ENCODE measurements at regions not wholly inside any gene's neighbourhood (a gene's known extent, or its start where the extent isn't known, plus 50 kb on each side); places are given as distances from the start of the nearest gene placed in this dataset.
"Not testable (repeated sequence)": the region's sequence is repeated elsewhere in the genome, so short reads cannot be mapped to it uniquely, and the experiment has no call there.

GRCh38 chr16:17018585-17018939 is 452.2 kb downstream of the XYLT1 start:
- DNase-seq = no peak

DNA sequence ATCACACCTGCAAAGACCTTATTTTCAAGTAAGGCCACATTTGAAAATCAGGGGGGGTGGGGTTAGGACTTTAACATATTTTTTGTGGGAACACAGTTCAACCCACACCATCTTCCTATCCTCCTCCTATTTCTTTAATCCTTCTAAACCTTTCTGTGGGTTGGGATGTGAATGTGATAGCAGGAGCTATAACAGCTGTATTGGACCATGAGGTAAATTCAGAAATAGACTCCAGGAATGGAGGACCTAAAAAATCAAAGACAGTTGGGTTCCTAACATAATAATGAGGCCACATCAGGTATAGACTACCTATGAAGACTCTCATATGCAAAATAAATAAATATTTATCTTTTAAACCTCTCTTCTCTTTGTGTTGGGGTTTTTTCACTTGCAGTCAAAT is 451.4 kb downstream of the XYLT1 start:
- no peak for DNase-seq

- DNase-seq = no peak
These were observed 447.2 kb downstream of the XYLT1 start for GRCh38 chr16:17023606-17024005.

DNA sequence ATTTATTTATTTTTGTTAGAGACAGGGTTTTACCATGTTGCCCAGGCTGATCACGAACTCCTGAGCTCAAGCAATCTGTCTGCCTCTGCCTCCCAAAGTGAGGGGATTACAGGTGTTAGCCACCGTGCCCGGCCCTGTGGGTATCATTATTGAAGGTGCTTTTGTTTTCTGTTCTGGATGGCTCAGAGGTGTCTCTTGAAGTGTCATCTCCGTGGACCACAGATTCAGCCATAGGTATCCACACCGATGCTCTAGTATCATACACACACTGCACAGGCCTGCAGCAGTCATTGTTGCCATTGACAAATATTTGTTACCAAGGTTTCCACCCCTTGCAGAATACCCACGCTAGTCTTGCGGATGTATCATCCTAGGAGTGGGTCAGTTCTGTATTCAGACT is 446.2 kb downstream of the XYLT1 start:
- DNase-seq = no peak

DNA sequence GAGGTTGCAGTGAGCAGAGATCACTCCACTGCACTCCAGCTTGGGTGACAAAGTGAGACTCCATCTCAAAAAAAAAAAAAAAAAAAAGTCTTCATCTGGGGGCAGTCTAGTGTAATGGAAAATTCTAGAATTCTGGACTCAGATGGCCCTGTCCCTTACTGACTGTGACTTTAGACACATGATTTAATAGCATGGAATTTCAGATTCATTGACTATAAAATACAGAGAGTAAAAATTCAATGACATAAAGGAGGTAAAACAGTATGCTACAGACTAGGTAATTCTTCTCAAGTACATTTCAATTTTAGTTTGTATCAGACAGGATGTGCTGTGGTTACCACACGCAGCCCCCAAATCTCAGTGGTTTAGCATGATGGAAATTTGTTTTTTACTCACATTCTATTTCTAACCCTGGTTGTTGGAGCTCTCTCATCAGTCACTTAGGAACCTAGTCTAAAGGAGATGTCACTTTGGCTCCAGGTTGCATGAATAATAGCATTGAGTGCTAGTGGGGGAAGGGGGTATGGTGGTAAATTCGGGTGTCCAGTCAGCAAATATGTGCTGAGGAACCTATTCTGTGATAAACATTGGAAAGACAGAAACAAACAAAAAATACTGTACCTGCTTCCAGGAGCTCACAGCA is 444.0 kb downstream of the XYLT1 start:
- DNase-seq = no peak

- DNase-seq = no peak
These were observed 443.2 kb downstream of the XYLT1 start for GRCh38 chr16:17027488-17028129.

GRCh38 chr16:17029602-17030350 is 441.0 kb downstream of the XYLT1 start:
- no peak for DNase-seq

- no peak for DNase-seq
These were observed 439.1 kb downstream of the XYLT1 start for GRCh38 chr16:17031484-17032268.

- no peak for DNase-seq
These were observed 438.4 kb downstream of the XYLT1 start for GRCh38 chr16:17032332-17032731.

GRCh38 chr16:17034477-17035252 is 436.1 kb downstream of the XYLT1 start:
- no peak for DNase-seq

GRCh38 chr16:17037499-17037898 is 433.3 kb downstream of the XYLT1 start:
- DNase-seq = no peak

GRCh38 chr16:17038415-17038814 is 432.3 kb downstream of the XYLT1 start:
- no peak for DNase-seq

DNA sequence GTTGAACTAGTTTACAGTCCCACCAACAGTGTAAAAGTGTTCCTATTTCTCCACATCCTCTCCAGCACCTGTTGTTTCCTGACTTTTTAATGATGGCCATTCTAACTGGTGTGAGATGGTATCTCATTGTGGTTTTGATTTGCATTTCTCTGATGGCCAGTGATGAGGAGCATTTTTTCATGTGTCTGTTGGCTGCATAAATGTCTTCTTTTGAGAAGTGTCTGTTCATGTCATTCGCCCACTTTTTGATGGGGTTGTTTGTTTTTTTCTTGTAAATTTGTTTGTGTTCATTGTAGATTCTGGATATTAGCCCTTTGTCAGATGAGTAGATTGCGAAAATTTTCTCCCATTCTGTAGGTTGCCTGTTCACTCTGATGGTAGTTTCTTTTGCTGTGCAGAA is 421.7 kb downstream of the XYLT1 start:
- not testable (repeated sequence) for DNase-seq

GRCh38 chr16:17050468-17050867 is 420.3 kb downstream of the XYLT1 start:
- no peak for DNase-seq
